ENCODE measurements at regions not wholly inside any gene's neighbourhood (a gene's known extent, or its start where the extent isn't known, plus 50 kb on each side); places are given as distances from the start of the nearest gene placed in this dataset.

DNA sequence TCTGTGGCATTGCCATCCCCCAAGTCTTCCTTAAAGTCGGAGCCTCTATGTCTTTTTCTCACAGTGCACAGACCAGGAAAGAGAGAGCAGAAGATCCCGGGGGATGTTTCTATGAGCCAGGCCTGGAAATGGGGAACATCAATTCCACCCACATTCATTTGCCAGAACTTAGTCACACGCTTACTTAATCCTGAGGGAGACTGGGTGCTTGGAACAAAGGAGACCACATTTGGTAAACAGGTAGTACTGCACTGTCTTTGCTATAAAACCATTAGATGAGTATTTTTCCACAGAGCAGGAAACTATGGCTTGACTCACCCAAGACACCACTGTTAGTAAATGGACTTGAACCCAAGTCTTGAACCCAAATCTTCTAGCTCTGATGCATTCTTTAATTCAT lies 60.7 kb upstream of the CTTNBP2NL start:
- ChIA-PET POLR2A (interaction anchor here (0.6 to 1.9 kb wide), 3 partner anchors 10 to 29 kb away, joined by 3 to 8 read pairs (median 3); no protein-coding TSS in a partner anchor), CTCF (ENCODE audit: low intra/inter-chr PET ratio) (no interaction called here)
- no peak for DNase-seq (ENCODE audit: extremely low read depth in 1 of 4, low spot score in 3 of 4)
- FAIRE-seq: no peak
- ATAC-seq: no peak
- in situ Hi-C loops (cut with MboI): loop anchor here (25.0 kb wide), 1 partner anchor 848 kb away; no protein-coding TSS in a partner anchor
- WGBS (ENCODE audit: insufficient coverage, low coverage, missing lambda C conversion rate): 4% methylated on average over 3 of the region's 3 CpGs
- intact Hi-C loops (cut with micrococcal nuclease): no loop called here
- BruUV-seq (replicated peaks): no TSS peak
- Histone ChIP-seq H3K4me1 (replicated peaks in 1 of 2; ENCODE audit: control insufficient read depth in 2 of 2, insufficient read depth in 2 of 2, low read length in 2 of 2) (no peaks in the 10 kb centered on the region), H2AFZ (ENCODE audit: low read depth, low read length) (no peak overlapping the region), H3K9ac (ENCODE audit: insufficient read depth in 1 of 2, low read depth in 2 of 2, low read length in 2 of 2) (no peak overlapping the region), H3K36me3 (ENCODE audit: control insufficient read depth, insufficient read depth, low read length) (no peaks in the 10 kb centered on the region), H3K9me1 (ENCODE audit: control insufficient read depth, insufficient read depth, low read length) (no peaks in the 10 kb centered on the region), H3K9me3 (replicated peaks; ENCODE audit: control insufficient read depth, insufficient read depth, low read depth, low read length) (no peaks in the 10 kb centered on the region), H4K20me1 (replicated peaks; ENCODE audit: control insufficient read depth, insufficient read depth, low read length) (no peaks in the 10 kb centered on the region), H3K79me2 (ENCODE audit: control insufficient read depth, insufficient read depth, low read length) (no peaks in the 10 kb centered on the region), H3K4me2 (ENCODE audit: insufficient read depth, low read length) (no peak overlapping the region), H3K27ac (ENCODE audit: extremely low read depth, low read depth, low read length) (no peak overlapping the region), H3K4me3 (no peak overlapping the region), H3K27me3 (ENCODE audit: control insufficient read depth in 2 of 2, insufficient read depth in 2 of 2, low read length in 2 of 2) (peaks cover 2 to 11% of the 10 kb centered on the region in 2 experiments; a peak in 3 of 5 replicates)
- no peak for TF ChIP-seq ID3 (CRISPR knock-in tag; IDR thresholded peaks at IDR 0.05)
- no peak for TF ChIP-seq ID3 (tag; IDR thresholded peaks at IDR 0.05)
- no peak for TF ChIP-seq ARID2 (IDR thresholded peaks at IDR 0.05)
- TF ChIP-seq PPARD (CRISPR knock-in tag; IDR thresholded peaks at IDR 0.05): no peak
- TF ChIP-seq TSHZ1 (CRISPR knock-in tag; IDR thresholded peaks at IDR 0.05): no peak
- TF ChIP-seq, protein P1, sequence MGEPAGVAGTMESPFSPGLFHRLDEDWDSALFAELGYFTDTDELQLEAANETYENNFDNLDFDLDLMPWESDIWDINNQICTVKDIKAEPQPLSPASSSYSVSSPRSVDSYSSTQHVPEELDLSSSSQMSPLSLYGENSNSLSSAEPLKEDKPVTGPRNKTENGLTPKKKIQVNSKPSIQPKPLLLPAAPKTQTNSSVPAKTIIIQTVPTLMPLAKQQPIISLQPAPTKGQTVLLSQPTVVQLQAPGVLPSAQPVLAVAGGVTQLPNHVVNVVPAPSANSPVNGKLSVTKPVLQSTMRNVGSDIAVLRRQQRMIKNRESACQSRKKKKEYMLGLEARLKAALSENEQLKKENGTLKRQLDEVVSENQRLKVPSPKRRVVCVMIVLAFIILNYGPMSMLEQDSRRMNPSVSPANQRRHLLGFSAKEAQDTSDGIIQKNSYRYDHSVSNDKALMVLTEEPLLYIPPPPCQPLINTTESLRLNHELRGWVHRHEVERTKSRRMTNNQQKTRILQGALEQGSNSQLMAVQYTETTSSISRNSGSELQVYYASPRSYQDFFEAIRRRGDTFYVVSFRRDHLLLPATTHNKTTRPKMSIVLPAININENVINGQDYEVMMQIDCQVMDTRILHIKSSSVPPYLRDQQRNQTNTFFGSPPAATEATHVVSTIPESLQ (CRISPR knock-in tag; IDR thresholded peaks at IDR 0.05): no peak

All from K562 (cell line).